Adrenal gland (tissue), 5 donors: ENCODE measurements at regions not wholly inside any gene's neighbourhood (a gene's known extent, or its start where the extent isn't known, plus 50 kb on each side); places are given as distances from the start of the nearest gene placed in this dataset.

Experiments used
- CTCF ChIP-seq, 6 experiments: fragments of 450-650 bp in 4 of 6; fragments of 200-600 bp in 2 of 6; sonication (generic) in 1 of 6; IDR thresholded peaks; 1 replicate in 5 of 6; 2 replicates in 1 of 6; pipeline versions ENCODE4 v1.5.1 to v1.8.0; 2016 to 2021; ENCODE audit warnings: antibody characterized with exemption in 6 of 6, mild to moderate bottlenecking in 2 of 6, moderate library complexity in 1 of 6
- POLR2A ChIP-seq, 2 donors: fragments of 450-650 bp; IDR thresholded peaks; one replicate each; pipeline ENCODE4 v1.6.1; 2017; ENCODE audit warnings: antibody characterized with exemption in 2 of 2, mild to moderate bottlenecking in 2 of 2, moderate library complexity in 1 of 2
- donor health status: DM: no; HTN: no; CAD: no.

- no peak for TF ChIP-seq POLR2A (IDR thresholded peaks at IDR 0.05)
- no peak for TF ChIP-seq CTCF (IDR thresholded peaks at IDR 0.05)
Measured at GRCh38 chr15:69891606-69892005, 206.1 kb downstream of the TLE3 start.
